ENCODE measurements at regions not wholly inside any gene's neighbourhood (a gene's known extent, or its start where the extent isn't known, plus 50 kb on each side); places are given as distances from the start of the nearest gene placed in this dataset.

DNA sequence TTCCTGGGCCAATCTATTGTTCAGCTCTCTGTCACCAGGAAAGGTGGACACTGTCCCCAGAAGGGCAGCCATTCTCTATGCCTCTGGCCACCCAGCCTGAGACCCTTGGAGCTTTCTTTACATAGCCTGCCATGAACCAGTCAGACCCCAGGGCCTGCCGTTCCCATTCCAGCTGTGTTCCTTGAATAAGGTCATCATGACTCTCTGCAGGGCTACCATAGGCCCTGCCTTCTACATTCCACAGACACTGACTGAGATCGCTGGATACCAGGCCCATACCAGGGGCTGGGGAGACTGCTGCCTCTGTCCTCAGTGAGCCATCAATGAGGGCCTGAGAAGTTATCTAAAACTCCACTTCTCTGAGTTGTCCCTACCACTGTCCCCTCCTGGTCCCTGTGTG lies 75.5 kb downstream of the SYNE3 start:
- no peak for DNase-seq

DNA sequence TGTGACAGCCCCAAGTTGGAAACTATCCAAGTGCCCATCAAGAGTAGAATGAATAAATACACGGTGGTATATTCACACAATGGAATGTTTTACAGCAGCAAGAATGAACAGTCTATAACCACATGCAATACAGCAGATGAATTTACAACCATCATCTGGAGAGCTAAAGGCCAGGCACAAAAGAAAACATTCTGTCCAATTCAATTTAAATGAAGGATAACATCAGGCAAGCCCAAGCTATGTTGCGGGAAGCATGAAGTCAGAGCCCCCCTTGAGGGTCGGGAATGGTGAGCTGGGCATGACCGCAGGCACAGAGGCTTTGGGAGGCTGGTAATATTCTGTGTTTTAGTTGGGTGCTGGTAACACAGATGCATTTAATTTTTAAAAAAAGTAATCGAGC lies 76.0 kb downstream of the SYNE3 start:
- DNase-seq, result no peak

DNA sequence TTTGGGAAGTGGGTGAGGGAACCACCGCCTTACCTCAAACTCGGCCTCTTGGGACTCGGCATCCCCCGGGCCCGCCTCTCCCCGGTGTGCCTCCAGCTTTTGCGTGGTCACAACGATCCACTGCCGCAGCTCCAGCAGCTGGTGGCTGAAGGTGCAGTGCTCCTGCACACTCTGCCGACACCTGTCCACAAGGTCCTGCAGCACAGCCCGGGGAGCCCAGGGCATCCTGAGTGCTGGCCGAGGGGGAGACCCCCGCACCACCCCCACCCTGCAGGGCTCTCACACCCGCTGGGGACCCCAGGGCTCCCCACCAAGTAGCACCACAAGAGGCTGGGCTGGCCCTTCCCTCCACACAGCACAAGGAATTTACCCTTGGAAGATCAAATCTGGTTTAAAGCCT lies 76.6 kb downstream of the SYNE3 start:
- no peak for DNase-seq

DNA sequence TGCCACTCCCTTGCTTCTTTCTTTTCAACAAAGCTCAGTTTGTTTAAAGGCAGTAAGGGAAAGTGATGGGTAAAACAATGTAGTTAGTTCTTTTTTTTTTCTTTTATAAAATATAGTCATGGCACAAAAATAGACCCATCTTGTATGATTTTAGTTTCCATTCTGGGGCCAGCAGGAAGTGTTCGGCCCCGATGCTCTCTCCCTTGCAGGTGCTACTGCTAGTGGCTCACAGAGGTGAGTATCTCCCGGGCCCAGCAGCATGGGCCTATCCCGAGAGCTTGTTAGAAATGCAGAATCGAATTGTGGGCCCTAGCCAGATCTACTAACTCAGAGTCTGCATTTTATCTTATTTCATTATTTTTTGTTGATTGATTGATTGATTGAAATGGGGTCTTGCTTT lies 78.7 kb downstream of the SYNE3 start:
- no peak for DNase-seq

DNA sequence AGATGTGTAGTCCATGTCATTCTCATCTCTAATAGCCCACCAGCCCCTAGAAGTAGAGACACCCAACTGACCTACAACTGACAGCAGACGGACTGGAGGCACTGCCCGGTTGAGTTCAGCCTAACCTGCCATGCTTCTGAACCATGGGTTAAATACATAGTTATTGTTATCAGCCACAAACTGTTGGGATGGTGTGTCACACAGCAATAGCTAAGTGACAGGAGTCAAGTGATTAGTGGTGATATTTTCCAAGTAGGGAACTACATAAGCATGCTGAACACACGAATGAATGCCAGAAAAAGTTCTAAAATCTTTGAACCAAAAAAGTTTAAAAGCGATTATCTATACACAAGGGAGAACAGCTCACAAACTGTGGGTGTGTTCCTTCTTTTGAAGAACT lies 80.1 kb downstream of the SYNE3 start:
- no peak for DNase-seq

DNA sequence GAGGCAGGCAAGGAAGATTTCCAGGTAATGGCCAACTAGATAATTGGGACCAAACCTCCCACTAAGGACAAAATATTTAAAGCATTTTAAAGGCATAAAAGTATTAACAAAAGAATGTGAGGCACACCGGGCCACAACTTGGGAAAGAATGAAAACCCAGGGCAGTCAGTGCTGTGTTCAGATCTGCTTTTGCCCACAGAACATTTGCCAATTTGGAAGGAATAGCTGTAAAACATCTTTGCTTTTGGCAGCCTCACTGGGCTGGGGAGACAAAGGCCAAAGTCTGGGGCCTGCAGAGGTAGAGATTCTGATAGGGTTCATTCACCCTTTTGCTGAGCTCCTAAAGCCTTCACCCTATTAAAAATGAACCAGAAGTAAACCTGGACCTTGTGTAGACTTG lies 82.3 kb downstream of the SYNE3 start:
- DNase-seq, result no peak

DNA sequence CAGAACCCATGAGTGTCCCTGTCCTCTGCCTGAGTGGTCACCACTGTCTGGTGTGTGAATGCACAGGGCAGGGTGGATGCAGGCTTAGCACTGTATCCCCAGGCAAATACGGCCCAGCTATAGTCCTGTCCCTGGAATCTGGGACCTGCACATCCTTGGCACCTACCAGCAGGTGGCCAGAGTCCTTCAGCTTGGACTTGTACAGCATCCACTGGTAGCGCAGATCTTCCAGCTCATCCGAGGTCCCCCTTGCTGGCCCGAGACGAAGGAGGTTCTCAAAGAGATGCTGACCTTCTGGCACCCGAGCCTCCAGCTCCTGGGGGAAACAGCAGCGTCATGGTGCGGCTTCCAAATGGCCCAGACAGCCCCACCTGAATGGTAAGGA lies 83.4 kb downstream of the SYNE3 start:
- DNase-seq, result peak; percentile 20

DNA sequence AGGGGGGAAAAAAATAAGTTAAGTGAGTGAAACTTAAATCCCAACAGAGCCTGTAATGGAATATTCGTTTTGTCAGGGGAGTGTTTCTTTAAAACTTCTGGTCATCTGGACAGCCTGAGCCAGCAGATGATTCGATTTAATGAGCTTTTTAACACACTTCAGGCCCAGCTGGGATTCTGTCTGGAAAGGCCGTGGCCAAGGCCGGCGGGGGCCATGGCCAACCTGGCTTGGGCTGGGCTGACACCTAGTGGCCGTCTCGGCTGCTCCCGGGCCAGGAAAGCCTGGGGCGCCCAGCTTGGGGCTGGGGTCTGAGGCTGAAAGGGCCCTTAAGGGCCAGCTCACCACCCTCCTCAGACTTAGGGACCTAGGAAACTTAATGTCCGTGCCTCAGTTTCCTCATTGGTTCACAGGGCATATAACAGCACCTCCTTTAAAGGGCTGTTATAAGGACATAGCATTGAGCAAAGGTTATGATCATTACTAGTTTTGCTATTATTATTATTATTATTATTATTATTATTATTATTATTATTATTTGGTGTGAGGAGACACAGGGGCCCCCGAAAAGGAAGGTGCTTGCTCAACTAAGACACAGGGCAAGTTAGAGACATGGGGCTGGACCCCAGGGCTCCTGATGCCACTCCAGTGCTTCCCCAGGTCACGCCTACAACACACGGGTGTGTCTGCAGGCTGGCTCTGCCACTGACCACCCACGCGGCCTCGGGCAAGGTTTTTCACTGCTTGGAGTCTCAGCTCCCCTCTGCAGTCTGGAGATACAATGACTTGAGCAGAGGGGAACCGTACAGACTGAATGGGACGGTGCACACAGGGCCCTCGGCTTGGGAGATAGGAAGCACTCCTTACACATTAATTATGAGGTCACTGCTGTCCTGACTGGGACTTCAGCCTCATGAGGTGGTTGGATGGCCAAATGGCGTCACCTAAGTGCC lies 84.0 kb downstream of the SYNE3 start:
- DNase-seq, result peak; percentile 81

DNA sequence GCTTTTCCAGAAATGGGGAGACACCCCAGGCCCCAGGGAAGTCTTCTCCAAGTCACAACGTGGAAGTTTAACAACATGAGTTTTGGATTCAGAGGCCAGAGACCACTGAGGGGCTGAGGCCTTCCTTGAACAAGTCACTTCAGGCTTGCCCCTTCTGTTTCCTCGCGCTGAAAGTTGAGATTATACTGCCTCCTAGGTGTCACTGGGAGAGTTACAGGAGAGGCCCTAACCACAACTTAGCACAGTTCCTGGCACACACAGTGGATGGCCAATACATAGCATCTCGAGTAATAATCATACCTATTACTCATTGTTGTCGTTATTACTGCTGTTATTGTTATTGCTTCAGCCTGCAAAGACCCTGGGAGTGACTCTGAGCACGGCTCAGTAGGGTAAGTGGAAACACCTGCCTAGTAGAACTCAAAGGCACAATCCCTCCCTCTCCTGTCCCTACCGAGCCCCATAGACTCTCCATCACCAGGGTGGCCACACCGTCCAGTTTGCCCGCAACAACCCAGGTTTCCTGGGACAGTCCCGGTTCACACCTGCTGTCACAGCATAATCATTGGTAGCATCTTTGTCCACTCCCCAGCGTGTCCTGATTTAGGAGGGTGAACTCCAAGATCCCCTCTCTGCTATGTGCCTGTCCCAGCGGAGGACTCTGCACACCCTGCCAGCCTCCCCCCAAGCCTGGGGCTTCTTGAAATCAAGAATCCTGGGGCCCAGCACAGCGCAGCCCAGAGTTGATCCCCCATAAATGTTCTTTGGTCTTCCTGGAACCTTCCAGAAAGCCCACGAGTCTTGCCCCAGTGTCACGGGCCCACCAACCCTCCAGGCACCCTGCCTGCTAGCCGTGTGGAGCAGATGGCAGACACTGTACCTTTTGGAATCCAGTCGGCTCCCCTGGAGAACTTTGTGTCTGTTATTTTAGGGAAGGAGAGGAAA lies 85.0 kb downstream of the SYNE3 start:
- peak; percentile 66 for DNase-seq

DNA sequence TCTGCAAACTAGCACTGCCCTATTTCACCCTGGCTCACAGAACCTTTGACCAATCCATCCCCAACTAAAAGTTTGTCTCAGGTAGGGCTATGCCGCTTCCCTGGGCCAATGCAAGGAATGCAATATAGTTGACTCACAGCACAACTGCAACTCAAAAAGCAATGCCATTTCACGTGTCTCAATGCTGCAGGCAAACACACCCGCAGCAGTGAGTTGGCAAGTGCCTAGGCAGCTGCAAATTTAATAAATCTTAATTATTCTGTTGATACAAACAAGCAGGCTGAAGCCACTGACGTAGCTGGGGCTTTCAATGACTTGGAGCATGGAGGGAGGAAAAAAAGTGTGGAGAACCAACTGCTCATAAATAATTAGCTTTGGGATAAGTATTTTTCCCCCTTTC lies 87.9 kb downstream of the SYNE3 start:
- no peak for DNase-seq

DNA sequence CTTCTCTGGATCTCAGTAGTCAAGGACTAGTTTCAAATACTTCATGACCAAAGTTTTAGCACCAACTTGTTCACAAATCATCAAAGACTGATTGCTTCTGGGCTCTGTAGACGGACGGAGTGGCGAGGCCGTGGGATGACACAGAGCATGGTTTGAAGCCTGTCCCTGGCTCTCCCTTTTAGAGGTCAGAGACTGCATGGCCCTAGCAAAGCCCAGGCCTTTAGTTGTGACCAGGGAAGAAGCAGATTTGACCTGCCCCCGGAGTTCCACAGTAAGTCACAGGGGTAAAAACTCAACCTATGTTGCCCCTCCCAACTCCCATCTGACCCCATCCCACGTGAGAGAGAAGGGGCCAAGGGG lies 90.4 kb downstream of the SYNE3 start:
- no peak for DNase-seq

DNA sequence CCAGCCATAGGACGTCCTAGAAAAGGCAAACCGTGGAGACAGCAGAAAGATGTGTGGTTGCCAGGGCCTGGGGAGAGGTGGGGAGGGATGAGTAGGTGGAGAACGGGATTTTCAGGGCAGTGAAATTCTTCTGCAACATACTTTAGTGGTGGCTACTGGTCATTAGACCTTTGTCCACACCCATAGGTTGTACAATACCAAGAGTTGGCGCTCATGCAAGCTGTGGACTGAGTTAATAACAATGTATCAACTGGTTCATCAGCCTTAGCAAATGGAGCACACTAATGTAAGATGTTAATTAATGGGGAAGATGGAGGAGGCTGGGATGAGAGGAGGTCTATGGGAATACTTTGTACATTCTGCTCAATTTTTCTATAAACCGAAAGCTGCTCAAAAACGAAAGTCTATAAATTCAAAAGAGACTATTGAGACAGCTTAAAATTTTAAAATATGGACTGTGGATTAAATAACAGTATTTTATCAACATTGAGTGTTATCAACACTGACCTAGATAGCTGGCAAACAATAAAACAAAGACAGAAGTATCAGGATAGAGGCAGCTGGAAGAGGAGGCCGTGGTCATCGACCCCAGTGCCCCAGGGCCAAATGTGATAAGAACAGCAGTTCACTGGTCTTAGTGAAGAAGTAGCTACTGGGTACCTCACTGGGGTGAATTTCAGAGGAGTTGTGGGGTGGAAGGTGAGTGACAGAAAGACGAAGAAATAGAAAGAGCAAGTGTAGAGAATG lies 90.9 kb downstream of the SYNE3 start:
- DNase-seq, result no peak

DNA sequence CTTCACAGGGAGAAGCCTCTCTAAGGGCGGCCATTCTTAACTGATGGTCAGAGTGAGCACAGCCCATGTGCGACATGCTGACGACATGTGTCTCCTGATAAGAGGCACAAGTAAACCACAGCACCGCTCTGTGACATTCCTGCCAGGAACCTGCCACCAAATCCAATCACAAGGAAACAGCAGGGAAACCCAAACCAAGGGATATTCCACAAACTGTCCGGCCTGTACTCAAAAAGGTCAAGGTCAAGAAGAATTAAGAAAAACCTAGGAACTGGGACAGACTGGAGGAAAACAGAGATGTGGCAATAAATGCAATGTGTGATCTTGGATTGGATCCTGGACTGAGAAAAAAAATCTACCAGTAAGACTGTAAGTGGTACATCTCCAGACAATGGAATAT lies 91.9 kb downstream of the SYNE3 start:
- no peak for DNase-seq

DNA sequence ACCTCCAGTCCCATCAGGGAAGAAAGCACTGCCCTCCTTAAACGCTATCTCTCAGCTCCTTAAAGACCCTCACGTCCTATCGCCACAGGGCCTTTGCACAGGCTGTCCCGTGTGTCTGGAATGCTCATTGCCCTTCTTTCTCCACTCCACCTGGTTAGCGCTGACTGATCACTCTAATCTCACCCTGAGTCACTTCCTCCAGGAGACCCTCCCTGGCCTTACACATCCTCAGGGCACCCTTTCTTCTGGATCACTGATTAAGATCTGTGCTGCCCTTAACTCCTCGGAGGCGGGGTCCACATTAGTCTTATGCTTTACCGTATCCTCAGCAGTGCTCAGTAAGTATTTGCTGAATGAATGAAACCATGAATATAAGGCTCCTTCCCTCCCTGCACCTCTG lies 94.7 kb downstream of the SYNE3 start:
- DNase-seq, result no peak

DNA sequence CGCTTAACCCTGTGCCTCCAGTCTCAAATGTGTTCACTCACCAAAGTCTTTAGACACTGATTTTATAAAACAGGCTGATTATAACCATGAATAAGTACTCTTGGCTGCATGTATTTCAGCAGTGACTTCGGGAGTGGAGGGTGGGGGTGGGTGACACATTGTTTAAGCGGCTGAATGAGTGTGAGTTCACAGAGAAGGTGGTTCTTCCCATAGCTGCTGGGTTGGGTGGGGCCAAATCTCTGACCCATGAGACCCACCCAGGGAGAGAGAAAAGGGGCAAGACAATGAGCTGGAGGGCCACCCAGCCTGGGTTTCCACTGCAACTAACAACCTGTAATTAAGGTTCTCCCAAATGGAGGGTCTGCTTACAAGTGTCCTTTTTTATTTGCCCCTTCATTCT lies 96.4 kb downstream of the SYNE3 start:
- DNase-seq, result no peak

DNA sequence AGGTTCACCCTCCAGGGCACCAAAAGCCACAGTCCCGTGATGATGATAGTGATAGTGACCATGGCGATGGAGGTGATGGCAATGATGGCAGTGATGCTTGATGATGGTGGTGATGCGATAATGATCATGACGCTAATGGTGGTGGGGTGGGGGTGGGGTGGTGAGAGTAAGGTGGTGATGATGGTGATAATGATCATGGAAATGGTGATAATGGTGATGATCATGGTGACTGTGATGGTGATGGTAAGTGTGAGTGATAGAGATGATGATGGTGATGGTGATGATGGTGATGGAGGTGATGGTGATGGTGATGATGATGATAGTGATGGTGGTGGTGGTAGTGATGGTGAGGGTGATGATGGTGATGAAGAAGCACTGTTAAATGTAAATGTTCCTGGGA lies 96.9 kb downstream of the SYNE3 start:
- no peak for DNase-seq

DNA sequence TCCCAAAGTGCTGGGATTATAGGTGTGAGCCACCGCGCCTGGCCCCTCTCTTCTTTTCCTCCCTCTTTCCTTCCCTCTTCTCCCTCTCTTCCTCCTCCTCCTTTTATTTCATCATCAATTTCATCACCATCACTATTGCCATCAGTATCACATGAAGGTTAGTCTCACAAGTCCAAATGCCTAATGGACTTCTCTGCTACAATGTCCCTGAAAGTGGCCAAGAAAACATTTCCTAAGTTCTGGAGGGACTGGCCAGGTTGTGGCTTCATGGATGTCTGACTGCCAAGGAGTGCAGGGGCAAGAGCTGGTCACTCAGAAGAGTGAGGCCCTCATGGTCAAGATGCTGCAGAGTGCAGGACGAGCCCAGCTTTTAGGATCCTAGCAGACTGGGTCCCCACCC lies 97.6 kb downstream of the SYNE3 start:
- no peak for DNase-seq

DNA sequence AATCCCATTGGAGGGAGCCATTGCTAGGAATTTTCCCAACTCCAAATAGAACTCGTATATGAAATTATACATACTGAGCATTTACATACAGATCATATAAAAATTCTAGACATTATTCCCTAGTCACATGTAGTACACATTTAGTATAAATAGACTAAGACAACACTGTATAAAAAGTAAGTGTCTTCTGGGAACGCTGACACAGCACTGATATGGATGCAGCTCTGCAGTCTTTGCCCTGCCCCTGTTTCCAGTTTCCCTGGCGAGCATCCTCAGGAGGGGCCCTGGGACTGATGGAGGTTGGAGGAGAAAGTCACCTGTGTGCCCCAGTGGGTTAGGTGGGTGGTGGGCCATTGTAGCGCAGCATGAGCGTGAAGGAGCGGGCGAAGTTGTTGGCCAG lies 97.8 kb upstream of the CLMN start:
- no peak for DNase-seq

DNA sequence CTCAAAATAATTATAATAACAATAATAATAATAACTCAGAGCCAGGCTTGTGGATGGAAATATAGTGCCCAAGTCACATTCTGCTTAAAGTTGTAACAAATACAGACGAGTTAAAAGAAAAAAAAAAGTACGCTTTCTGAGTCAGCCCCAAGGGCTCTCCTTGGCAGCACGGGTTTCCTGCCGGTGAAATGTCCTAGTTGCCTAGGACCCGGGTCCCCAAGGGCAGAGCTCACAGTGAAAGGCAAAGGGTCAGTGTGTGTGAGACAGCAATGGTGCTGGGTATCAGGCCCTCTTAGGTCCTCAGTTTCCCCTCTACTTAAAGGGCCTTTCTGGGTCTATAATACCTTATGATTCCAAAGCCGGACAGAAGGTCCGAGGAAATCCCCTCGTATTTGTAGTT lies 96.3 kb upstream of the CLMN start:
- no peak for DNase-seq

DNA sequence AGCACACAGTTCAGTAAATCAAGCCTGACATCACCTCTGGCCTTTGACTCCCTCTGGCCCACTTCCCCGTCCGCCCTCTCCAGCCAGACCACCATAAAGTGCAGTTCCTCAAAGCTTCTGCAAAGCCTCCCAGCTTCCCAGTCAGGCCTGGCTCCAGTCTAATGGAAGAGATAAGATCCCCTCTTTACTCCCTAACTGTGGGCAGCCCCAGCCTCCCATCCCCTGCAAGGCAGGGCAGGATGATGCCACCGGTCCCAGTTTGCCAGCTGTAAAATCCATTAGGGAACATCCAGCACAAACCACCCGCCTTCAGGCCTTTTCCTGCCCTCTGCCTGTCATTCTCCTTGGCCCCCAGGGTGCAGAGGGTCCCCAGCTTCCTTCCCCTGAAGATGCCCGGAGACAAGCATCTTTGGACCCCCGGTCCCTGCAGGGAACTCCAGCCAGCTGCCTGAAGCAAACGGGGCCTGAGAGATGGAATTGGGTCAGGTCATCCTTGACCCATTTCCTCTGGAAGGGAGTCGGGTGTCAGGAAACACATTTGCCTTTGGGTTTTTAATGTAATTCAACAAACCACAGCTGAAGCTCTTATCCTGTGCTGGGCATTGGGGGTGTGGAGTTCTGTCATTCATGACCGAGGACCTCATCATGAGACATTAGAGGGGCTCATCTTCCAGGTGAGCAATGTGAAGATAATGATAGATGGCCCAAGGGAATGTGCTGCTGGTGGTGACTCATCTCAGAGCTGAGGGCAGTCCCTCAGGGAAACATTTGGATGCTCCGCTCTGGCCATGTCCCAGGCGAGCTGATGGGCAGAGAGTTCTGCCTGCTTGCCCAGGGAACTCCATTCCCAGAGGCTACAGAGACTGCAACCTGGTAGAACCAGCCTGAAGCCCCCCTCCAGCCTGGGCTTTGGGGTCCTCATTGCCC lies 93.8 kb upstream of the CLMN start:
- DNase-seq, result no peak

DNA sequence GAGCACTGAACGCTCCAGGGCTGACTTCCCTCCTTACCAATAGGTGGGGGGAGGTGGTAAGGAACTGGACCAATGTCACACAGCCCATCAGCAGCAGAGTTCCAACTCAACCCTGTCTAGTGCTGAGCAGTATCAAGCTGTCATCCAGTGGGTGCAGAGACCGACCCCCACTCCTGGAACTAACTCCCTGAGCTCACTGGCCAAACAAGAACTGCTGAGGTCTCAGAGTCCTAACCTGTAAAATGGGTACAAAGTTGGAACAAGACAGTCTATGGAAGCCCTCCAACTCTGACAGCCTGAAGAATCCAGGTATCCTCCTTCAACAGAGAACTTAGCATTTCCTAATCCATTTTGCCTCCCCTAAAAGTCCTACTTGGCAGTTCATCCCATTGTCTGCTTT lies 91.1 kb upstream of the CLMN start:
- no peak for DNase-seq
